ENCODE measurements at regions not wholly inside any gene's neighbourhood (a gene's known extent, or its start where the extent isn't known, plus 50 kb on each side); places are given as distances from the start of the nearest gene placed in this dataset.
A peak's percentile ranks its signal among the peaks of the same experiment; 100 is the strongest.

DNA sequence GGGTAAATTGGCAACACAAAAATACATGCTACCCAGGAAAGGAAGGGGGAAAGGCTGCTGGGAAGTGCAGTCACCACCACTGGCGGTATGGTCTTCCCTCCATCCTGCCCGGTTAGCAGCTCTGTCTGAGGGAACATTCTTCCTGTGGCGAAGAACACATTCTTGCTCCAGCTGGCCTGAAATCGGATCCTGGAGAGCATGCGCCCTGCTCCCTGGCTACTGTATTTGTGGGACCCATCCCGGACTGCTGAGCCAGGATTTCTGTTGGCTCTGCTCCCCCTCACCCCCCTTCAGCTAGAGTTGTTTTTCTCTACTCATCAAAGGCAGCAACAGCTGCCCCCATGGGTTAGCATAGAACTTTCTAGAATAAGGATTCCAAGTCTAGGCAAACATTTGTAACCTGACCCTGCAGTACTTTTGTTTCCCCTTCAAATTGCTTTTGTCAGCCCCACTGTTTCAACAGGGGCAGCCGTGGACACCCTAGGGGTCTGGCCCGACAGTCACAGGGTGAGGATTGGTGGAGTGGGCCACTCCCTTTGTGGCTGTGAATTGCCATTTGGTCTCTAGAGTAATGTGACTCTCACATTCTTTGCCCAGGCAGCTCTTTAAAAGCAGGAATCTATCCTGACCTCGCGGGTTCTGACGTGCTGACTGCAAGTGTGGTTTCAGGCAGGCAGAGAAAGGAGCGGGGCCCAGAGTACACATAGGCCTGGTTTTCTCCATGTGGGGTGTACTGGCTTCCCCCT, 157.7 kb downstream of the TOMM20 start (continued):
- no peak for TF ChIP-seq ZNF407 (CRISPR knock-in tag; IDR thresholded peaks at IDR 0.05; ENCODE audit: not compliant biosample characterization)
- no peak for TF ChIP-seq MXD4 (CRISPR knock-in tag; IDR thresholded peaks at IDR 0.05)
- no peak for TF ChIP-seq SP140L (CRISPR knock-in tag; IDR thresholded peaks at IDR 0.05; ENCODE audit: borderline replicate concordance)
- TF ChIP-seq, protein P1, sequence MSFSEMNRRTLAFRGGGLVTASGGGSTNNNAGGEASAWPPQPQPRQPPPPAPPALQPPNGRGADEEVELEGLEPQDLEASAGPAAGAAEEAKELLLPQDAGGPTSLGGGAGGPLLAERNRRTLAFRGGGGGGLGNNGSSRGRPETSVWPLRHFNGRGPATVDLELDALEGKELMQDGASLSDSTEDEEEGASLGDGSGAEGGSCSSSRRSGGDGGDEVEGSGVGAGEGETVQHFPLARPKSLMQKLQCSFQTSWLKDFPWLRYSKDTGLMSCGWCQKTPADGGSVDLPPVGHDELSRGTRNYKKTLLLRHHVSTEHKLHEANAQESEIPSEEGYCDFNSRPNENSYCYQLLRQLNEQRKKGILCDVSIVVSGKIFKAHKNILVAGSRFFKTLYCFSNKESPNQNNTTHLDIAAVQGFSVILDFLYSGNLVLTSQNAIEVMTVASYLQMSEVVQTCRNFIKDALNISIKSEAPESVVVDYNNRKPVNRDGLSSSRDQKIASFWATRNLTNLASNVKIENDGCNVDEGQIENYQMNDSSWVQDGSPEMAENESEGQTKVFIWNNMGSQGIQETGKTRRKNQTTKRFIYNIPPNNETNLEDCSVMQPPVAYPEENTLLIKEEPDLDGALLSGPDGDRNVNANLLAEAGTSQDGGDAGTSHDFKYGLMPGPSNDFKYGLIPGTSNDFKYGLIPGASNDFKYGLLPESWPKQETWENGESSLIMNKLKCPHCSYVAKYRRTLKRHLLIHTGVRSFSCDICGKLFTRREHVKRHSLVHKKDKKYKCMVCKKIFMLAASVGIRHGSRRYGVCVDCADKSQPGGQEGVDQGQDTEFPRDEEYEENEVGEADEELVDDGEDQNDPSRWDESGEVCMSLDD (CRISPR knock-in tag; IDR thresholded peaks at IDR 0.05; ENCODE audit: borderline replicate concordance): no peak
- TF ChIP-seq, protein P2, sequence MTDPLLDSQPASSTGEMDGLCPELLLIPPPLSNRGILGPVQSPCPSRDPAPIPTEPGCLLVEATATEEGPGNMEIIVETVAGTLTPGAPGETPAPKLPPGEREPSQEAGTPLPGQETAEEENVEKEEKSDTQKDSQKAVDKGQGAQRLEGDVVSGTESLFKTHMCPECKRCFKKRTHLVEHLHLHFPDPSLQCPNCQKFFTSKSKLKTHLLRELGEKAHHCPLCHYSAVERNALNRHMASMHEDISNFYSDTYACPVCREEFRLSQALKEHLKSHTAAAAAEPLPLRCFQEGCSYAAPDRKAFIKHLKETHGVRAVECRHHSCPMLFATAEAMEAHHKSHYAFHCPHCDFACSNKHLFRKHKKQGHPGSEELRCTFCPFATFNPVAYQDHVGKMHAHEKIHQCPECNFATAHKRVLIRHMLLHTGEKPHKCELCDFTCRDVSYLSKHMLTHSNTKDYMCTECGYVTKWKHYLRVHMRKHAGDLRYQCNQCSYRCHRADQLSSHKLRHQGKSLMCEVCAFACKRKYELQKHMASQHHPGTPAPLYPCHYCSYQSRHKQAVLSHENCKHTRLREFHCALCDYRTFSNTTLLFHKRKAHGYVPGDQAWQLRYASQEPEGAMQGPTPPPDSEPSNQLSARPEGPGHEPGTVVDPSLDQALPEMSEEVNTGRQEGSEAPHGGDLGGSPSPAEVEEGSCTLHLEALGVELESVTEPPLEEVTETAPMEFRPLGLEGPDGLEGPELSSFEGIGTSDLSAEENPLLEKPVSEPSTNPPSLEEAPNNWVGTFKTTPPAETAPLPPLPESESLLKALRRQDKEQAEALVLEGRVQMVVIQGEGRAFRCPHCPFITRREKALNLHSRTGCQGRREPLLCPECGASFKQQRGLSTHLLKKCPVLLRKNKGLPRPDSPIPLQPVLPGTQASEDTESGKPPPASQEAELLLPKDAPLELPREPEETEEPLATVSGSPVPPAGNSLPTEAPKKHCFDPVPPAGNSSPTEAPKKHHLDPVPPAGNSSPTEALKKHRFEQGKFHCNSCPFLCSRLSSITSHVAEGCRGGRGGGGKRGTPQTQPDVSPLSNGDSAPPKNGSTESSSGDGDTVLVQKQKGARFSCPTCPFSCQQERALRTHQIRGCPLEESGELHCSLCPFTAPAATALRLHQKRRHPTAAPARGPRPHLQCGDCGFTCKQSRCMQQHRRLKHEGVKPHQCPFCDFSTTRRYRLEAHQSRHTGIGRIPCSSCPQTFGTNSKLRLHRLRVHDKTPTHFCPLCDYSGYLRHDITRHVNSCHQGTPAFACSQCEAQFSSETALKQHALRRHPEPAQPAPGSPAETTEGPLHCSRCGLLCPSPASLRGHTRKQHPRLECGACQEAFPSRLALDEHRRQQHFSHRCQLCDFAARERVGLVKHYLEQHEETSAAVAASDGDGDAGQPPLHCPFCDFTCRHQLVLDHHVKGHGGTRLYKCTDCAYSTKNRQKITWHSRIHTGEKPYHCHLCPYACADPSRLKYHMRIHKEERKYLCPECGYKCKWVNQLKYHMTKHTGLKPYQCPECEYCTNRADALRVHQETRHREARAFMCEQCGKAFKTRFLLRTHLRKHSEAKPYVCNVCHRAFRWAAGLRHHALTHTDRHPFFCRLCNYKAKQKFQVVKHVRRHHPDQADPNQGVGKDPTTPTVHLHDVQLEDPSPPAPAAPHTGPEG (CRISPR knock-in tag; IDR thresholded peaks at IDR 0.05): no peak
- TF ChIP-seq ZNF784 (CRISPR knock-in tag; IDR thresholded peaks at IDR 0.05; ENCODE audit: borderline replicate concordance): 0 out of 2 replicates have a peak, but pooled peaks have one; percentile 46
- TF ChIP-seq SOX13 (IDR thresholded peaks at IDR 0.05): no peak
- TF ChIP-seq SOX13 (CRISPR knock-in tag; conservative IDR thresholded peaks at IDR 0.05 in 1 of 2, IDR thresholded peaks at IDR 0.05 in 1 of 2): peak in 1 of 2 experiments; percentile 34; a peak in 1 of 4 replicates
- TF ChIP-seq ZNF121 (CRISPR knock-in tag; IDR thresholded peaks at IDR 0.05): no peak
- TF ChIP-seq ZNF549 (CRISPR knock-in tag; IDR thresholded peaks at IDR 0.05): no peak
